GM18867 (cell line): ENCODE measurements at regions not wholly inside any gene's neighbourhood (a gene's known extent, or its start where the extent isn't known, plus 50 kb on each side); places are given as distances from the start of the nearest gene placed in this dataset.
"Not testable (repeated sequence)": the region's sequence is repeated elsewhere in the genome, so short reads cannot be mapped to it uniquely, and the experiment has no call there.

Experiments
- ATAC-seq: cut with Tn5 transposase; IDR thresholded peaks from one replicate; pipeline ENCODE4 v1.9.1; 2021; ENCODE audit warnings: mild to moderate bottlenecking, moderate library complexity; ENCODE audit not compliant: unreplicated experiment

- ATAC-seq, result no peak
Measured at GRCh38 chr14:56026506-56026905, 91.7 kb upstream of the PELI2 start.

GRCh38 chr14:56027421-56027820, 90.8 kb upstream of the PELI2 start:
- no peak for ATAC-seq

- ATAC-seq, result no peak
Measured at GRCh38 chr14:56027916-56028712, 90.1 kb upstream of the PELI2 start.

GRCh38 chr14:56036353-56036752, 81.9 kb upstream of the PELI2 start:
- ATAC-seq, result no peak

GRCh38 chr14:56040121-56040520, 78.1 kb upstream of the PELI2 start:
- ATAC-seq, result no peak

- ATAC-seq, result no peak
Measured at GRCh38 chr14:56044196-56044595, 74.0 kb upstream of the PELI2 start.

- no peak for ATAC-seq
Measured at GRCh38 chr14:56046546-56046945, 71.7 kb upstream of the PELI2 start.

- ATAC-seq, result no peak
Measured at GRCh38 chr14:56046996-56047395, 71.2 kb upstream of the PELI2 start.

GRCh38 chr14:56049536-56049935, 68.7 kb upstream of the PELI2 start:
- ATAC-seq, result no peak

GRCh38 chr14:56055511-56055910, 62.7 kb upstream of the PELI2 start:
- no peak for ATAC-seq

- ATAC-seq, result no peak
Measured at GRCh38 chr14:56056031-56056430, 62.2 kb upstream of the PELI2 start.

GRCh38 chr14:56057071-56057741, 61.0 kb upstream of the PELI2 start:
- ATAC-seq, result no peak

GRCh38 chr14:56057767-56058166, 60.4 kb upstream of the PELI2 start:
- no peak for ATAC-seq

- ATAC-seq, result no peak
Measured at GRCh38 chr14:56059054-56059453, 59.2 kb upstream of the PELI2 start.

- ATAC-seq, result no peak
Measured at GRCh38 chr14:56061051-56061450, 57.2 kb upstream of the PELI2 start.

- ATAC-seq, result no peak
Measured at GRCh38 chr14:56063131-56063530, 55.1 kb upstream of the PELI2 start.

GRCh38 chr14:56064513-56064912, 53.7 kb upstream of the PELI2 start:
- no peak for ATAC-seq

- ATAC-seq, result not testable (repeated sequence)
Measured at GRCh38 chr14:56065199-56065598, 53.0 kb upstream of the PELI2 start.

- no peak for ATAC-seq
Measured at GRCh38 chr14:56065621-56066290, 52.5 kb upstream of the PELI2 start.
